ENCODE measurements at regions not wholly inside any gene's neighbourhood (a gene's known extent, or its start where the extent isn't known, plus 50 kb on each side); places are given as distances from the start of the nearest gene placed in this dataset.

- TF ChIP-seq KLF16 (tag by site-specific recombination; IDR thresholded peaks at IDR 0.05) (no peak), ZNF37A (tag by site-specific recombination; IDR thresholded peaks at IDR 0.05) (no peak), REST (tag by site-specific recombination; IDR thresholded peaks at IDR 0.05) (no peak), ZNF510 (tag by site-specific recombination; IDR thresholded peaks at IDR 0.05; ENCODE audit: insufficient replicate concordance) (no peak), CTCF (tag by site-specific recombination; IDR thresholded peaks at IDR 0.05) (no peak), PRDM1 (tag by site-specific recombination; IDR thresholded peaks at IDR 0.05) (no peak), KLF7 (tag by site-specific recombination; IDR thresholded peaks at IDR 0.05; ENCODE audit: borderline replicate concordance) (no peak), ZNF449 (tag by site-specific recombination; IDR thresholded peaks at IDR 0.05) (no peak), TCF7L2 (IDR thresholded peaks at IDR 0.05; ENCODE audit: borderline replicate concordance, low read depth, low read length) (no peak)
- TF ChIP-seq, protein P1, sequence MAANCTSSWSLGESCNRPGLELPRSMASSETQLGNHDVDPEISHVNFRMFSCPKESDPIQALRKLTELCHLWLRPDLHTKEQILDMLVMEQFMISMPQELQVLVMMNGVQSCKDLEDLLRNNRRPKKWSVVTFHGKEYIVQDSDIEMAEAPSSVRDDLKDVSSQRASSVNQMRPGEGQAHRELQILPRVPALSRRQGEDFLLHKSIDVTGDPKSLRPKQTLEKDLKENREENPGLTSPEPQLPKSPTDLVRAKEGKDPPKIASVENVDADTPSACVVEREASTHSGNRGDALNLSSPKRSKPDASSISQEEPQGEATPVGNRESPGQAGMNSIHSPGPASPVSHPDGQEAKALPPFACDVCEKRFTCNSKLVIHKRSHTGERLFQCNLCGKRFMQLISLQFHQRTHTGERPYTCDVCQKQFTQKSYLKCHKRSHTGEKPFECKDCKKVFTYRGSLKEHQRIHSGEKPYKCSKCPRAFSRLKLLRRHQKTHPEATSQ (tag by site-specific recombination; IDR thresholded peaks at IDR 0.05): no peak
These were observed 192.6 kb upstream of the KIF2B start for GRCh38 chr17:53630115-53630514.
